ENCODE measurements at regions not wholly inside any gene's neighbourhood (a gene's known extent, or its start where the extent isn't known, plus 50 kb on each side); places are given as distances from the start of the nearest gene placed in this dataset.

GRCh38 chr11:23087407-23087806 lies 227.1 kb upstream of the CCDC179 start:
- no peaks in the 10 kb centered on the region for H3K36me3 ChIP-seq (ENCODE audit: control insufficient read depth, insufficient read depth, low read length)
- no peak for DNase-seq (ENCODE audit: extremely low read depth, insufficient read length)
- no peak overlapping the region for H3K4me3 ChIP-seq (replicated peaks; ENCODE audit: low read depth, low read length)
- H3K27me3 ChIP-seq (replicated peaks; ENCODE audit: control insufficient read depth, insufficient read depth, low read length), result no peaks in the 10 kb centered on the region
- TF ChIP-seq CTCF (IDR thresholded peaks at IDR 0.05; ENCODE audit: insufficient read depth, low read length, poor library complexity, severe bottlenecking), result no peak

GRCh38 chr11:23090659-23091058 lies 230.4 kb upstream of the CCDC179 start:
- no peaks in the 10 kb centered on the region for H3K27me3 ChIP-seq (replicated peaks; ENCODE audit: control insufficient read depth, insufficient read depth, low read length)
- DNase-seq (ENCODE audit: extremely low read depth, insufficient read length), result no peak
- TF ChIP-seq CTCF (IDR thresholded peaks at IDR 0.05; ENCODE audit: insufficient read depth, low read length, poor library complexity, severe bottlenecking), result no peak
- H3K4me3 ChIP-seq (replicated peaks; ENCODE audit: low read depth, low read length), result no peak overlapping the region
- H3K36me3 ChIP-seq (ENCODE audit: control insufficient read depth, insufficient read depth, low read length), result no peaks in the 10 kb centered on the region

GRCh38 chr11:23095650-23096189 lies 235.4 kb upstream of the CCDC179 start:
- no peaks in the 10 kb centered on the region for H3K36me3 ChIP-seq (ENCODE audit: control insufficient read depth, insufficient read depth, low read length)
- no peaks in the 10 kb centered on the region for H3K27me3 ChIP-seq (replicated peaks; ENCODE audit: control insufficient read depth, insufficient read depth, low read length)
- DNase-seq (ENCODE audit: extremely low read depth, insufficient read length), result no peak
- no peak for TF ChIP-seq CTCF (IDR thresholded peaks at IDR 0.05; ENCODE audit: insufficient read depth, low read length, poor library complexity, severe bottlenecking)
- no peak overlapping the region for H3K4me3 ChIP-seq (replicated peaks; ENCODE audit: low read depth, low read length)

- DNase-seq (ENCODE audit: extremely low read depth, insufficient read length), result no peak
- Histone ChIP-seq H3K27me3 (replicated peaks; ENCODE audit: control insufficient read depth, insufficient read depth, low read length) (no peaks in the 10 kb centered on the region), H3K4me3 (replicated peaks; ENCODE audit: low read depth, low read length) (no peak overlapping the region), H3K36me3 (ENCODE audit: control insufficient read depth, insufficient read depth, low read length) (no peaks in the 10 kb centered on the region)
- no peak for TF ChIP-seq CTCF (IDR thresholded peaks at IDR 0.05; ENCODE audit: insufficient read depth, low read length, poor library complexity, severe bottlenecking)
Measured at GRCh38 chr11:23097891-23098290, 237.6 kb upstream of the CCDC179 start.

GRCh38 chr11:23099256-23099655 lies 239.0 kb upstream of the CCDC179 start:
- no peak overlapping the region for H3K4me3 ChIP-seq (replicated peaks; ENCODE audit: low read depth, low read length)
- no peaks in the 10 kb centered on the region for H3K36me3 ChIP-seq (ENCODE audit: control insufficient read depth, insufficient read depth, low read length)
- no peak for DNase-seq (ENCODE audit: extremely low read depth, insufficient read length)
- TF ChIP-seq CTCF (IDR thresholded peaks at IDR 0.05; ENCODE audit: insufficient read depth, low read length, poor library complexity, severe bottlenecking), result no peak
- H3K27me3 ChIP-seq (replicated peaks; ENCODE audit: control insufficient read depth, insufficient read depth, low read length), result no peaks in the 10 kb centered on the region

GRCh38 chr11:23100726-23101125 lies 240.5 kb upstream of the CCDC179 start:
- H3K36me3 ChIP-seq (ENCODE audit: control insufficient read depth, insufficient read depth, low read length), result no peaks in the 10 kb centered on the region
- no peak overlapping the region for H3K4me3 ChIP-seq (replicated peaks; ENCODE audit: low read depth, low read length)
- TF ChIP-seq CTCF (IDR thresholded peaks at IDR 0.05; ENCODE audit: insufficient read depth, low read length, poor library complexity, severe bottlenecking), result no peak
- H3K27me3 ChIP-seq (replicated peaks; ENCODE audit: control insufficient read depth, insufficient read depth, low read length), result no peaks in the 10 kb centered on the region
- DNase-seq (ENCODE audit: extremely low read depth, insufficient read length), result no peak

Measured in GM06990 (cell line).